OCI-LY1 (cell line): ENCODE measurements at regions not wholly inside any gene's neighbourhood (a gene's known extent, or its start where the extent isn't known, plus 50 kb on each side); places are given as distances from the start of the nearest gene placed in this dataset.

ENCODE experiments used
- CTCF ChIP-seq: fragments of 200-600 bp; sonication (generic), shearing (Covaris generic); IDR thresholded peaks from 2 replicates; pipeline ENCODE4 v1.5.1; 2017; ENCODE audit warnings: mild to moderate bottlenecking, antibody characterized with exemption, low read length, moderate library complexity, mixed read lengths
- EZH2 ChIP-seq: fragments of 200-600 bp; sonication (generic), shearing (Covaris generic); IDR thresholded peaks from 2 replicates; pipeline ENCODE4 v1.8.0; 2017; ENCODE audit warnings: borderline replicate concordance, mixed run types, mild to moderate bottlenecking, antibody characterized with exemption, low read length, moderate library complexity, mixed read lengths

GRCh38 chr16:87221633-87222032, 95.6 kb downstream of the C16orf95 start:
- no peak for TF ChIP-seq EZH2
- no peak for TF ChIP-seq CTCF
